Posterior cingulate gyrus (tissue), 11 donors: ENCODE measurements at regions not wholly inside any gene's neighbourhood (a gene's known extent, or its start where the extent isn't known, plus 50 kb on each side); places are given as distances from the start of the nearest gene placed in this dataset.
"Not testable (repeated sequence)": the region's sequence is repeated elsewhere in the genome, so short reads cannot be mapped to it uniquely, and the experiment has no call there.

ENCODE experiments used
- DNase-seq, 10 donors: peaks; one replicate each; pipeline versions ENCODE4 v3.0.0 to v3.0.0-alpha.2; 2020 to 2021; ENCODE audit warnings: mixed read lengths in 3 of 10
- intact Hi-C: fragments of 100-400 bp; cut with DNase I; formaldehyde crosslinking; loops from one replicate; pipeline ENCODE4 v1.15.1; 2023

DNA sequence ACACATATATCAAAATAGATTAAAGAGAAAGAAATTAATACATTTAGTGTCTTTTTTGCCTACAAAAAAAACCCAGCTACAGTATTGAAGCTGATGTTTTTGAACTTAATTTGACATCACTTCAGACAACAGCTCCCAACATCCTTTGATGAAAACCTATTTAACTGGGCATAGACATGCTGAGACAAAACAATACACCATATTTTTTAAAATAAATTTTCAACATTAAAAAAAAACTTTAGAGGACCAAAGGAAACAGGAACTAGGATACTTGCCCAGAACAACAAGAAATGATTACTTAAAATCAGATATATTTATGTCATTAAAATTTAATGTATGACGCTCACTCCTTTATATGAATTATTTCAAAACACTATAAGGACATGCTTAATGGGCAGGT, 178.1 kb downstream of the MREG start:
- DNase-seq, result no peak
- intact Hi-C loops, result no loop called here

DNA sequence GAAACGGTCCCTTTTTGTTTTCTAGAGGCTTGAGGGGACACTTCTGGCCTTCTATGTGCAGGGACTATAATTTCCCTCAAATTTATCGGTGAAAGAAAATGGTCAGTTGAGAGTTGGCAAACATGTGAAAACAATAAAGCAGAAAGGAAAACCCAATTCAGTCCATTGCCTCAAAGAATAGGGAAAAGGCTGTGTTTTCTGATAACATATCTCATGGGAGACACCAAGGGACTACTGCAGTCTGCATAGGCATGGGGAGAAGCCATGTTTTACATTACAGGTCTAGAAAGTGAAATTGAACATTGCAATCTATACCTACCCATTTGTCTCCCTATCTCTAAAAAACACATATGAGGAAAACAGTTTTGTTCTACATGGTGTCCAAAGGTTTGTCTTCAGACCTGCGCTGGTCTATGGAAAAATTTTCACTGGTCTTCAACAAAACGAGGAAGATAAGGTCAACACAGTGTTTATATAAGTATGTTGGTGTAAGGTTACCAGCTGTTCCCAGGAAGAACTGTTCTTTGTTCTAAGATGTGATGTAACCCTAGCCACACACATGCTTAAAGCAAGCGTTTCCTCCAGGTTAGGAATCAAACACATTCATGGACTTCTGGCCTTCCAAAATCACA, 179.7 kb downstream of the MREG start:
- DNase-seq, result no peak
- intact Hi-C loops, result no loop called here

DNA sequence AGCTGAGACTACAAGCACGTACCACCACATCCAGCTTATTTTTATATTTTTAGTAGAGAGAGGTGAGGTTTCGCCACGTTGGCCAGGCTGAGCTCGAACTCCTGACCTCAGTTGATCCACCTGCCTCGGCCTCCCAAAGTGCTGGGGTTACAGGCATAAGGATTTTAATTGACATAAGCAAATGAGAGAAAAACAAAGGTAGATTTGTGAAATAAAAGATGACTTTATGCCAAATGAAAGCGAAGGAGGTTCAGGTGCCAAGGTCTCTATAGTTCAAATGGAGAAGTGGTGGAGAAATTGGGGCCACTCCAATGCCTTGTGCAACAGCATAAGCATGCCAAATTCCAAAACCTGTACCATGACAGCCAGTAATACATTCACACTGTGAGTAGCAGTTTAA, 180.6 kb downstream of the MREG start:
- intact Hi-C loops, result no loop called here
- DNase-seq, result no peak

DNA sequence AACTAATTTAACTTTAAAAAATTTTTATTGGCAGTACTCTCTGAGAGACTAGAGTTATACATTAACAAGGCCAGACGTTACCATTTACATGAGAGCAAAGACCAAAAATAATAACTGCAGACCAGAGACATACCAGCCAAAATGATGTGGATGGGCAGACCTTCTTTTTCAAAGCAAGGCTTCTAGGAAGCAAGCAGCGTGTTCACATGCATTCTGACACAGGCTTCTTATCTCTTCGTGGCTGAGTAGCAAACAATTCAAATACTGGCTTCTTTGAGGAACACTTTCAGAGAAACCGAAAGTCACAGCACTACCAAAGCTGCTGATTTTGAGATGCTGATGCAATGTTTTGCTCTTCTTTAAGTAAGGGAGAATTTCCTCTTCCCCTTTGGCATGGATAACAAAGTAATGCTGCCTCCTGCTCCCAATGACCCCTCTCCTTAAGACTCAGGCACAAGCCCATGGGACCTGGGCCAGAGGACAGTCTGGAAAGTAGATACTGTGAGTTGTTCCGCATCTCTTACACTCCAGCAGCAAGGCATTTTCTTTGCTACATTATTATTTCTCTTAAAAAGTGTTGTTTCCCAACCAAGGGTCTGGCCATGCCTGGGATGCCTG, 181.9 kb downstream of the MREG start:
- DNase-seq, result no peak
- intact Hi-C loops, result no loop called here

DNA sequence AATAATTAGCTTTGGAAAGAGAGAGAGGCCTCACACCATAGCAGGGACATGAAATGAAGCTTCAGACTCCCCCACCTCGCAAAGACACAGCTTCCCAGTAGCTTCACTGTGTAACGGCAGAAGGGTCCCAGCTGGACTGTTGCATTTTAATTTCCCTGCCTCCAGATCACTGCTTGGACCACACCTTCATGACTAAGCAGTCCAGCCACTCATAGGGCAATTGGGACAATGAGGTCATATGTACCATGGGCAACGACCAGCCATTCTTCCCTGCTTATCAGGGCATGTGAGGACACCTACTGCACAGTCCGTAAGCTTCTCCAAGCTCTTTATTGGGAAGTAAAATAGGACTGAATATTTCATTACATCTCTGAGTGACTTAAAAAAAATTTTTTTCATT, 183.0 kb downstream of the MREG start:
- intact Hi-C loops, result no loop called here

DNA sequence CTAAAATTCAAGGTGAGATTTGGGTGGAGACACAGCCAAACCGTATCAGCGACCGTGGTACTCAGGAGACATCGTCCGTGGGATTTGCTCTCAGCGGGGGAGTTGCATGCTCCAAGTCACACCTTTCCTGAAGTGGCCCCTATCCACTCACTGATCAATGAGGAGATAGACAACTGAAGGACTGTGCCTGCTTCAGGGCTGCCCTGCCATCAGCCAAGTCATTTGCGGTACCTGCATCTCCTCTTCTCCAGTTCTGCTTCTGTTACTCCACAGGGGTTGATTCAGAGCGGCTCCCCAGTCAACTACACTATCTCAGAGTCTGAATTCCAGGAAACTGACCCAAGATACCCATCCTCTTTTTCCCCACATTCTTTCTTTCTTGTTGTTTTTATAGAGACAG, 184.1 kb downstream of the MREG start:
- no peak for DNase-seq
- intact Hi-C loops, result no loop called here

More for the DNA sequence above, 183.0 kb downstream of the MREG start:
- no peak for DNase-seq

DNA sequence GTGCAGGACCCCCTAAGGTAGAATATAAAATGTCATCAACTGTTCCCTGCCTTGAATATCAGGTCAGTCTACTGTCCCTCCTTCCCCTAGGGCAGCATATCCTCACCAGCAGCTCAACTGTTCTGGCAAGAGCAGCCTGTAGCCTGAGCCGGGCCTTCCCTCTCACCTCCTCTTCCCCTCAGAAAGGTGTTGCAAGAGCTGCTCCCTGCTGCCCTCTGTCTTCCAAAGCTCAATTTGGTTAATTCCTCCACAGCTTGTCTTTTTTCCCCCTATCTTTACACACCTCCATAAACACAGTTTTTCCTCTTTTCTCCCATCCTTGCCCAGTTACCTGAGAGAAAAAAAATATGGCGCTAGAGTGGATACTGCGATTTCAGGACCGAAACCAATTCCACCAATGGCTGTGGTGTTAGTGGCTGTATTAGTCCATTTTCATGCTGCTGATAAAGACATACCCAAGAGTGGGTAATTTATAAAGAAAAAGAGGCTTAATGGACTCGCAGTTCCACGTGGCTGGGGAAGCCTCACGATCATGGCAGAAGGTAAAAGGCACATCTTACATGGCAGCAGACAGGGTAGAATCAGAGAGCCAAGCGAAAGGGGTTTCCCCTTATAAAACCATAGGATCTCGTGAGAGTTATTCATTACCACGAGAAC, 184.7 kb downstream of the MREG start:
- peak in 1 of 10 donors; percentile 73 for DNase-seq
- intact Hi-C loops, result no loop called here

DNA sequence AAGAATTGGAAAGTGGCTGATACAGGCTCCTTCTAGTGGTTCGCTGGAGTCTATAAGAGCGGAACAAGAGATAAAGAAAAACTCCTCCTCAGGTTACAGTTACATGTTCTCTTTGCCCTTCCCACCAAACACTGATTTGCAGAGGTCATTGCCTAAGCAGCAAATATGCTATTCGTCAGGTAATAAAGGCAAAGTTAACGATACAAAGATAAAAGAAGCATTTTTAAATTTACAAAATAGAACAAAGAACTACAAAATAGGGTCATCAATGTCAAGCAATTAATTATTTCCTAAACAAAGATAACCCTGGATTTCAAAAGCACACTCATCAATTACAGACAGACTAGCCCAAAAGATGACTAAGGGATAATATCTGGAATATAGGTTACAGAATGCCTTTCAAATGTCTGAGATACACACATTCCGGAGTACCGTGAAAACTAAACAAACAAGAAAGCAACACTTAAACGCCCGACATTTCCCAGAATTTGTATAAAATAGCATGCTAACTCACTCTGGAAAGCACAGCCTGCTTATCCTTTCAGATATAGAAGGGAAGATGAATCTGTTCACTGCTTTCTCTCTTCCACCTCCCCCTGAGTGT, 186.4 kb downstream of the MREG start:
- DNase-seq, result no peak
- intact Hi-C loops, result no loop called here

DNA sequence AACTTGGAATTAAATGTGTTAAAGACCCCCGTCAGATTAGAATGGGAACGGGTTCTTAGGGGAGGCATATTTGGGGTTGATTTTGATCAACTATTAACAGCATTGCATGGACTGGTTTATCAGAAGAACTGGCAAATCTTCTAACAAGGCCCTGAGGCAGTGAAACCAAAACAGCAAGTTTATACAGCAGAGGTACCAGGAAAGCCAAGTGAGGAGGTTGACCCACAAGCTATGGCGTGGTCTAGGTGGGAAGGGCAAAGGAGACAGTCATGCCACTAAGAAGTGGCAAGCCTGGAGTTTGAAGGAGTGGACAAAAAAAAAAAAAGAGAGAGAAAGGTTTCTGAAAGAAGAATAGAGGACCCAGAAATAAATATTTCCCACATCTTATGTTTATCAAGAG, 187.0 kb downstream of the MREG start:
- no peak for DNase-seq
- intact Hi-C loops, result no loop called here

DNA sequence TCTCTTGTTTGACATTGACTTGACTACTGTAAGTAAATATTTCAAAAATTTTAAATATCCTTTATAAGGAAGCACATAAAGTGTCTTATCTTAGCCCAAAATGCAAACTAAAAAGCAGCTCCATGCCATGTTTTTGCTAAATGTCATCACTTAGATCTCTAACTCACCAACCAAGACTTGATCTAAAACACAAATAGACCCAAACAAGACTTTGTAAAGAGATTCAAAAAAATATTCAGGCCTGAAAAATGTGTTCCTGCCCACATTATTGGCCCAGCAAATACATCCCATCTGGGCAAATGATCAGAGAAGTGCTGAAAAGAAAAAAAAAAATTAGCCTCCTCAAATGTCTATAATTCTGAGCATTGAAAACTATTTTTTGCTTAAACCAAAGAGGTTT, 187.6 kb downstream of the MREG start:
- no peak for DNase-seq
- intact Hi-C loops, result no loop called here

DNA sequence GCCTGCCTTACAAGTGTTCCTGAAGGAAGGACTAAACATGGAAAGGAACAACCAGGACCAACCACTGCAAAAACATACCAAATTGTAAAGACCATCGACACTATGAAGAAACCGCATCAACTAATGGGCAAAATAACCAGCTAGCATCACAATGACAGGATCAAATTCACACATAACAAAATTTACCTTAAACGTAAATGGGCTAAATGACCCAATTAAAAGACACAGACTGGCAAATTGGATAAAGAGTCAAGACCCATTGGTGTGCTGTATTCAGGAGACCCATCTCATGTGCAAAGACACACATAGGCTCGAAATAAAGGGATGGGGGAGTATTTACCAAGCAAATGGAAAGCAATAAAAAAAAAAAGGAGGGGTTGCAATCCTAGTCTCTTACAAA, 192.1 kb downstream of the MREG start:
- intact Hi-C loops, result not testable (repeated sequence)

DNA sequence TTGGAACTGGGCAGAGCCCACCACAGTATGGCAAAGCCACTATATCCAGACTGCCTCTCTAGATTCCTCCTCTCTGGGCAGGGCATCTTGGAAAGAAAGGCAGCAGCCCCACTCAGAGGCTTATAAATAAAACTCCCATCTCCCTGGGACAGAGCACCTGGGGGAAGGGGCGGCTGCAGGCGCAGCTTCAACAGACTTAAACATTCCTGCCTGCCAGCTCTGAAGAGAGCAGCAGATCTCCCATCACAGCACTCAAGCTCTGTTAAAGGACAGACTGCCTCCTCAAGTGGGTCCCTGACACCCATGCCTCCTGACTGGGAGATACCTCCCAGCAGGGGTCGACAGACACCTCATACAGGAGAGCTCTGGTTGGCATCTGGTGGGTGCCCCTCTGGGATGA, 193.6 kb downstream of the MREG start:
- DNase-seq, intact Hi-C loops: not testable (repeated sequence)

More for the DNA sequence above, 192.1 kb downstream of the MREG start:
- DNase-seq, result not testable (repeated sequence)

DNA sequence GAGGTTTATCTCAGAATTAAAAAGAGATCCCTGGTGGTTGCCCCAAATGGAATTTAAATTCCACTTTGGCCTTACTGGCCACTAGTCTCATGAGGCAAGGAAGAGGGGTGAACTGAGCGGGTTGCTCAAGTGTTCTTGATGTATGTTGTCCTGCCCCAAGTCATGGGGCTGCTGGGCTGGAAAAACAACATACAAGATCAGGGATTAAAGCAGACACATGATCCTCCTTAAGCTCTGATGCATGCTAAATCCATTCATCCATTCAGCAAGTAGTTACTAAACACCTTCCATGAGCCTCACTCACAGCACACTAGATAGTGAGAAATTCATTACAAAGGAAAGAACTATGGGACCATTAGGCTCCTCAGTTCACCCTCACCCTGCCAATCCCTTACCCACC, 196.3 kb downstream of the MREG start:
- DNase-seq, result no peak
- intact Hi-C loops, result no loop called here

DNA sequence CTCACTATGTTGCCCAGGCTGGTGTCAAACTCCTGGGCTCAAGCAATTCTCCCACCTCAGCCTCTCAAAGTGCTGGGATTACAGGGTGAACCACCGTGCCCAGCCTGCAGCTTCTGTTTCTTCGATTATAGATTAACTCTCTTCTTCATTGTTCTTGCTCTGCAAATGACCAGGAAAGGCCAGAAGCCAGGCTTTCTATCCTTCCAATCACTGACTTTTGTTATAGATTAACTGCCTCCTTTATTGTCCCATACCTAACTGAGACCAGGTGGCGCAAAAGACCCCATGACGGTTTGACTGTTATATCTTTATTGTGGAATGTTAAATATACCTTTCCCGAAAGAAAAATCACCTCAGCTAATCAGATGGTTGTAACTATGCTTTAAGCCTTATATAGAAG, 196.9 kb downstream of the MREG start:
- intact Hi-C loops, result no loop called here
- DNase-seq, result no peak

DNA sequence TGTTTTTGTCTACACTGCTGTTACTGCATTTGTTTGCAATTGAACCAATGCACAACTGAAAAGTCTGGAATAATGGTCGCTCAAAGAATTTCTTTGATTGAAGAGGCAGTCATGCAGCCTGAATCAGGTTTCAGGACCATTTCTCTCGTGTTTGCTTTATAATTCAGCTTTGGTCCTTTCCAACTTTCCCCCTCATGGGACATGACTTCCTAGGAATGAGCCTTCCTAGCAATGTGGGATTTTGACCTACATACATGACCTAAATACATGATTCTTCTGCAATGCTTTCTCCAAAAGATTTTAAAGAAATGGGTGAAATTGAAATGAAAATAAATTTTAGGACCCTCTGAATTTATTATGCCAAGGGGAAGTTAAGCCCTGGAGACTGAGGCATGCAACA, 197.4 kb downstream of the MREG start:
- no peak for DNase-seq
- intact Hi-C loops, result no loop called here

DNA sequence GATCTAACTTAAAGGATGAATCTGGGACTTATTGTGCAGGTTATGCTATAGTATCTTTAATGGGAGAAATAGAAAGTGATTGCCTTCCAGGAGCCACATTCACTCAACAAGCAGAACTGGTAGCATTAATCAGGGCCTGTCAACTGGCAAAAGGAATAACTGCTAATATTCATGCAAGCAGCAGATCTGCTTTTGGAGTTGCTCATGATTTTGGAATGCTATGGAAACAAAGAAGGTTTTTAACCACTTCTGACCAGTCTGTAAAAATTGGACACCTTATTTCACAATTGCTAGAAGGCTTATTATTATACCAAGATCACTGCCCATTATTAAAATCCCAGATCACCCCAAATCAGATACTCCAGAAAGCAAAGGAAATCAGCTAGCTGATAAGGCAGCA, 200.4 kb downstream of the MREG start:
- intact Hi-C loops, result no loop called here
- no peak for DNase-seq

DNA sequence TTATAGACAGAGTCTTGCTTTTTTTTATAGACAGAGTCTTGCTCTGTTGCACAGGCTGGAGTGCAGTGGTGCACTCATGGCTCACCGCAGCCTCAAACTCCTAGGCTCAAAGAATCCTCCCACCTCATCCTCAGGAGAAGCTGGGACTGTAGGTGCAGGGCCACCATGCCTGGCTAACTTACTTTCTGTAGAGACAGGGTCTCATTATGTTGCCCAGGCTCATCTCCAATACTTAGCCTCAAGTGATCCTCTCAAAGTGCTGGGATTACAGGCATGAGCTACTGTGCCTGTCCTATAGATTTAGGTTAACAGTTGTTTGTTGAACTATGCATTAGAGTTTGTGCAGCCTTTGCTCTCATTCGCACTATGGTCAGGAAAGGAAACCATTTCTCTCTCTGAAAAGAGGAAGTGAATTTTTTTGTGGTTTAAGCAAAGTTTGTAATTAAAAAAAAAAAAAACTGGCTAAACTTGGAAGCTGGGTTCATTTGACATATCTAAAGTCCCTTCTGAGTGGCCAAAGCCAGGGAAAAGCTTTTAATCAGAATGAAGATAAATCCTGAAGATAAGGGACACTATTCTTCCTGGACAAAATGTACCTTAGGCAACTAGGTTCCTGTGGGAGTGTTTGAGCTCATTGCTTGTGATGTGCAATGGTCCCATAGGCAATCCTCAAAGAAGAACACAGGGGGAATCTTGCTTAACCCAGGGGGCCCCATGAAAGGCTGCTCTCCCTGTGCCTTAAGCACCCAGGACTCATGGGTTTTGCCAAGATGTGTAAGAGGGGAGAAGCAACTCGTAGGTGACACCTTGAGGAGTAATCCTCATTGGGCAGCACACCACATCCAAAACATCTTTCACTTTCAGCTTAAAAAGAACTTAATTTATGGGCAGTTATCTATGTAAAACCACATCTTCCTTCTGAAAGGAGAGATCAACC, 201.7 kb downstream of the MREG start:
- DNase-seq, result no peak

DNA sequence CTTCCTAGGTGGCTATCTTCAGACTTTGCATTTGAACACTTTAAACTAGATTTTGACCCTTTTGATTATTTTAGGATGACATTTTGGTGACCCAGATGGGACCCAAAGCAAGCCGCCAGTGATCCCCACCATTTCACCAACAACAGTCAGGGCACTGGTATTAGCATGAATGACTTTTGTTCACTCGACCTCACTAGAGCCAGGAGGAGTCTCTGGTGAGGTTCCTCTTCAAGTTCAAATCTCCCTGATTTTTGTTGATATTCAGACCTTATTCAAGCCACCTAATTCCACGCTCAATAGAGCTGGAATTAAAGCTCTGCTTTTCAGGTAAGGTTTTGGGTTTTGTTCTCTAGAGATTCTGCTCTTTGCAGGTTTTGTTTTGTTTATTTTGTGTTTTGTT, 202.3 kb downstream of the MREG start:
- no peak for DNase-seq
- intact Hi-C loops, result no loop called here

More for the DNA sequence above, 201.7 kb downstream of the MREG start:
- intact Hi-C loops, result no loop called here

DNA sequence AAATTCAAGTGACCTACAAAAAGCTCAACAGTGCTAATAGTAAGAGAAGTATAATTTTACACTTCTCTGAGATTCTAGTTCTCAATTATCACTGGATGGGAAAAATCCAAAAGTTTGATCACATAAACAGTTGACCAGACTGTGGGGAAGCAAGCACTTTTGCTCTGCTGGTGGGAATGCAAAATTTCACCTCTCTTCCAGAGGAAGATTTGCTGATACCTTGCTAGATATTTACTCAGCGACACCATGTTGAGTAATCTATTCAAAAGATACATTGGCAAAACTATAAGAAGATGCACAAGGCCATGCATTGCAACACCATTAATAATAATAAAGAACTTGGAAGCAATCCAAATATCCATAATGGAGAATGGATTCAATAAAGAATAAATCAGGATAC, 204.4 kb downstream of the MREG start:
- no peak for DNase-seq
- intact Hi-C loops, result no loop called here

DNA sequence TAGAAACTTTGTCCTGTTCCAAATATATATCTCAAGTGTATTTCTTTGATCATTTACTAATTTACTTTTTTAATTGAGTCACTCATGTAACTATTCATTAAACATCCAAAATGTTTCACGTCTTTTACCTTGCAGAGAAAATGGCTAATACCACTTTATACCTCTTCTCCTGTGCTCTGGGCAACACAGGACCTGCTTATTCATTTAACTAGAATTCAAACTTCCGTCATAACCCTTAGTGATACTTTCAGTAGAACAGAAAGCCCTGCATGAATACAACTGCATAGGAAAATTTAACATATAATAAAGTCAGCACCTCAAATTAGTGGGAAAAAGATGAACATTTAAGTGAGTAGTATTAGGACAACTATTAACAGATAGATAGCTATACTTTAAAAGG, 205.2 kb downstream of the MREG start:
- no peak for DNase-seq
- intact Hi-C loops, result no loop called here

DNA sequence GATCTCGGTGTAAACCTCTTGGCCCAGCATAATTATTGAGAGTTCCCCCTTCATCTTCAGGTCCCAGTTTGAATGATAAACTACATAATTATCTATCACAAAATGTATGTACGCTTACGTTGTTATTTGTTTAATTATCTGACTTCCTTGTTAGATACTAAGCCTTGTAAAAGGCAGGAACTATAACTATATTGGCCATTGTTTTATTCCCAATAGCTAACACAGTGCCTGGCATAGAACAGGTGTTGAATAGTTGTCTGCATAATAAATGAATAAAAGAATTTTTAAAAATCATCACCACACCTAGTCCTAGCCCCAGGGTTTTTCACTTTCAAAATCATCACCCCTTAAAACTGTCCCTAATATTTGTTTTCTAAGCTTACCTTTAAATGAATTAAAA, 207.9 kb downstream of the MREG start:
- intact Hi-C loops, result no loop called here
- DNase-seq, result no peak
